Heart left ventricle (tissue), 13 donors: ENCODE measurements at regions not wholly inside any gene's neighbourhood (a gene's known extent, or its start where the extent isn't known, plus 50 kb on each side); places are given as distances from the start of the nearest gene placed in this dataset.

ENCODE experiments used
- CTCF ChIP-seq, 12 donors: fragments of 200-600 bp; sonication (generic) in 4 of 12; IDR thresholded peaks; one replicate each; pipeline versions ENCODE4 v1.5.0 to v1.8.0; 2018 to 2022; ENCODE audit warnings: antibody characterized with exemption in 12 of 12, mild to moderate bottlenecking in 5 of 12
- POLR2A ChIP-seq, 2 donors: fragments of 450-650 bp; IDR thresholded peaks; one replicate each; pipeline ENCODE4 v1.6.1; 2017; ENCODE audit warnings: antibody characterized with exemption in 2 of 2, mild to moderate bottlenecking in 2 of 2, moderate library complexity in 2 of 2
- donor health status: ischemic (EF 13 %, LVEDD 7.1; RV severe dilation, severe dysfunction).
- donor health status: DM: no; HTN: yes; CAD: no.
- donor health status: DM: no; HTN: no; CAD: no.
- donor health status: ischemic (EF 25% LVEDD 6.9; RV normal size, moderate dysfunction).
- donor health status: ischemic (EF 25% LVEDD 5.7; RV mildly dilated, moderate dysfunction).
- donor health status: ischemic (EF 35%, LVEDD 5.7; RV mildly dilated, moderate dysfunction).
- donor health status: nonischemic (EF 11% LVEDD 7.7; RV severe dilation, severe dysfunction).
- donor health status: DM: yes; HTN: yes; CAD: no.
- donor health status: PGD.
- donor health status: ischemic (EF 29% LVEDD 5.4; RV normal size, mild dysfunction).
- donor health status: nonischemic (EF 23%, LVEDD 6.1; RV moderate dilation, normal function).

- TF ChIP-seq CTCF (IDR thresholded peaks at IDR 0.05) = no peak
- TF ChIP-seq POLR2A (IDR thresholded peaks at IDR 0.05) = no peak
These were observed 85.4 kb downstream of the IRX2 start for GRCh38 chr5:2666081-2666480.
